Neutrophil (primary cell): ENCODE measurements at regions not wholly inside any gene's neighbourhood (a gene's known extent, or its start where the extent isn't known, plus 50 kb on each side); places are given as distances from the start of the nearest gene placed in this dataset.

Experiments
- H3K27ac ChIP-seq: fragments of 200-600 bp; sonication (generic); 2 replicates; pipeline ENCODE4 v1.5.1; 2016; ENCODE audit warnings: mild to moderate bottlenecking, moderate library complexity
- H3K27me3 ChIP-seq: fragments of 200-600 bp; sonication (generic); 2 replicates; pipeline ENCODE4 v1.6.0; 2016; ENCODE audit warnings: mild to moderate bottlenecking
- H3K36me3 ChIP-seq: fragments of 200-600 bp; sonication (generic); 2 replicates; pipeline ENCODE4 v1.5.1; 2017
- H3K4me1 ChIP-seq, 2 experiments: fragments of 200-600 bp in 1 of 2; sonication (generic) in 1 of 2; 1 replicate in 1 of 2; 2 replicates in 1 of 2; pipeline versions ENCODE4 v1.5.1 to v1.6.1; 2013 to 2016; ENCODE audit warnings: low read depth in 1 of 2, low read length in 1 of 2, mild to moderate bottlenecking in 1 of 2, moderate library complexity in 1 of 2; ENCODE audit not compliant: control insufficient read depth in 1 of 2, insufficient read depth in 1 of 2
- H3K4me3 ChIP-seq, 2 experiments: fragments of 200-600 bp in 1 of 2; sonication (generic) in 1 of 2; 1 replicate in 1 of 2; 2 replicates in 1 of 2; pipeline ENCODE4 v1.5.1; 2013 to 2016; ENCODE audit warnings: low read depth in 1 of 2, low read length in 1 of 2, mild to moderate bottlenecking in 1 of 2, moderate library complexity in 1 of 2
- H3K9me3 ChIP-seq: fragments of 200-600 bp; sonication (generic); 2 replicates; pipeline ENCODE4 v1.5.1; 2016
- TF ChIP-seq, protein P1 (sequence below): fragments of 200-600 bp; sonication (generic); IDR thresholded peaks from 2 replicates; pipeline ENCODE4 v1.5.1; 2016; ENCODE audit warnings: antibody characterized with exemption

DNA sequence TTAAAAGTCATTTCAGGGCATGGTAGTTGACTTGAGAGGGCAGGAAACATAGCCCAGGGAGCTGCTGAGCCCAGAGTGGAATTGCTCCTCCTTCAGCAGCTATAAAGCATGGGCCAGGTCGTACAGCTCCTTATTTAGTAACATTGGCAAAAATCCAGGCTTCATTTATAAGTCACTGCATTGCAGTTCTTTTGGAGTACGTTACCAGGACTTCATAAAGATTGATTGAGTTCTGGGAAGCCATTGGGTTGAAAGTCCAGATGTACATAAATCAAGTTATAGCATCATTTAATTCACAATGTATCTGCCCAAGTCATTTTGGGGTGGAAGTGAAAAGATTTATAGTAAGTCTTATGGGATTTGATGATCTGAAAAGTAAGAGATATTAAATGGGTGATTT is 53.0 kb upstream of the ANKEF1 start:
- TF ChIP-seq, protein P1, sequence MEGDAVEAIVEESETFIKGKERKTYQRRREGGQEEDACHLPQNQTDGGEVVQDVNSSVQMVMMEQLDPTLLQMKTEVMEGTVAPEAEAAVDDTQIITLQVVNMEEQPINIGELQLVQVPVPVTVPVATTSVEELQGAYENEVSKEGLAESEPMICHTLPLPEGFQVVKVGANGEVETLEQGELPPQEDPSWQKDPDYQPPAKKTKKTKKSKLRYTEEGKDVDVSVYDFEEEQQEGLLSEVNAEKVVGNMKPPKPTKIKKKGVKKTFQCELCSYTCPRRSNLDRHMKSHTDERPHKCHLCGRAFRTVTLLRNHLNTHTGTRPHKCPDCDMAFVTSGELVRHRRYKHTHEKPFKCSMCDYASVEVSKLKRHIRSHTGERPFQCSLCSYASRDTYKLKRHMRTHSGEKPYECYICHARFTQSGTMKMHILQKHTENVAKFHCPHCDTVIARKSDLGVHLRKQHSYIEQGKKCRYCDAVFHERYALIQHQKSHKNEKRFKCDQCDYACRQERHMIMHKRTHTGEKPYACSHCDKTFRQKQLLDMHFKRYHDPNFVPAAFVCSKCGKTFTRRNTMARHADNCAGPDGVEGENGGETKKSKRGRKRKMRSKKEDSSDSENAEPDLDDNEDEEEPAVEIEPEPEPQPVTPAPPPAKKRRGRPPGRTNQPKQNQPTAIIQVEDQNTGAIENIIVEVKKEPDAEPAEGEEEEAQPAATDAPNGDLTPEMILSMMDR = no peak
- no peak overlapping the region for H3K27ac ChIP-seq
- no peaks in the 10 kb centered on the region for H3K36me3 ChIP-seq
- H3K9me3 ChIP-seq = no peaks in the 10 kb centered on the region
- peaks cover 8% of the 10 kb centered on the region for H3K27me3 ChIP-seq
- no peak overlapping the region for H3K4me3 ChIP-seq
- H3K4me1 ChIP-seq = peaks cover 6 to 10% of the 10 kb centered on the region in 2 experiments

DNA sequence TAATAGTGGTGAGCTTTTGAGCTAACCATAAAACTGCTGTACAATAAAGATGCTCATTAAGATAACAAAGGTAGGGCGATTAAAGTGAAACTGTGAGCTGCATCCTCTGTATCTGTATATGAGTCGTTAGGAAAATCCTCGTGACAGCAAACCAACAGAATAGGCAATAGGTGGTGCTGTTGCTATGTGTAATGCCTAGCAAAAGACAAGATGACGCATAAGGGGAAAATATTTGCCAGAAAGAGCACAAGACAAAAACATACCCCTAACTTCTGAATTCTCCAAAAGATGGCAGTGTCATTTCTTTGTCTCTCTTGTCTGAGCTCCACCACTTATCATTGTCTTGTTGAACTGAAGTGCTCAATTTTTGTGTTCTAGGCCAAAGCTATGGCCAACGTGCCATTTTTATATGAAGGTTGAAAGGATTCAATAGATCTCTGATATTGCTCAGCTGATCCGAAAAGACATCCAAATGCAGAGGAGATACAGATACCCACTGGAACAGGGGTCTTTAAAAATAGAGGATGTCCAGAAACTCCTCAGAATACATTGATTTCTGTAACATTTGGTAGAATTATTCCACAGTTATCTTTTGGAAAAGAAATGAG is 56.3 kb upstream of the ANKEF1 start:
- Histone ChIP-seq H3K27ac (no peak overlapping the region), H3K4me3 (no peak overlapping the region), H3K27me3 (peaks cover 14% of the 10 kb centered on the region), H3K9me3 (no peaks in the 10 kb centered on the region), H3K4me1 (no peaks in the 10 kb centered on the region), H3K36me3 (no peaks in the 10 kb centered on the region)
- TF ChIP-seq, protein P1 = no peak

DNA sequence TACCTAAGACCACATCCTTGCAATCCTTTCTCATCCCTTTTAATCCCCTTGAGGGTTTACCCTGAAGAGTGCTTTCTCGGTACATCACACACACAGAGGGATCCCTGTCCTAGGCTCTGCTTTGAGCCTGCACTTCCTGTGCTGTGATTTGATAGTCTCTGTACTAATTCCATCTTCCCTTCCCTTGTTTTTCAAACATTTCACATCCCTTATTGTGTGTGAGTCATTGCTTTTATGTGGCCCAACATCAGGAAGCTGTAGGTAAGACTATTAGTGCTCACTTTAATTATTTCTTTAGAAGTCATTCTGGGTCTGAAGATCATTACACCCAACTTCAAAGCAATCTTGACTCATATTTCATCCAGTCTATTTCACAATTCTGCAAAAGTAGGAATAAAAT is 57.2 kb upstream of the ANKEF1 start:
- H3K27me3 ChIP-seq = peaks cover 14% of the 10 kb centered on the region
- H3K9me3 ChIP-seq = no peaks in the 10 kb centered on the region
- TF ChIP-seq, protein P1 = no peak
- no peak overlapping the region for H3K27ac ChIP-seq
- H3K4me3 ChIP-seq = no peak overlapping the region
- H3K36me3 ChIP-seq = no peaks in the 10 kb centered on the region
- no peaks in the 10 kb centered on the region for H3K4me1 ChIP-seq

DNA sequence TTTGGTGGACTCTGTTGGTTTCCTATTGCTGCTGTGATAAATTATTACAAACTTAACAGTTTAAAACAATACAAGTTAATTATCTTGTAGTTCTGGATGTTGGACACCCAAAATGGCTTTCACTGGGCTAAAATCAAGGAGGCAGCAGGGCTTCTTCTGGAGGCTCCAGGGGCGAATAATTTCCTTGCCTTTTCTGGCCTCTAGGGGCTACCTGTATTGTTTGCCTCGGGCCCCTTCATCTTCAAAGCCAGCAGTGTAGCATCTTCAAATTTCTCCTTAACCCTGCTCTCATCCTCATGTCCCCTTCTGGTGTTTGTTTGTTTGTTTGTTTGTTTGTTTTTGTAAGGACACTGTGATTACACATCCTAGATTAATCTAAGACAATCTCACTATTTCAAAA is 60.5 kb upstream of the ANKEF1 start:
- Histone ChIP-seq H3K4me1 (no peaks in the 10 kb centered on the region), H3K9me3 (no peaks in the 10 kb centered on the region), H3K27ac (no peak overlapping the region), H3K27me3 (peaks cover 14% of the 10 kb centered on the region), H3K36me3 (no peaks in the 10 kb centered on the region), H3K4me3 (no peak overlapping the region)
- TF ChIP-seq, protein P1 = no peak

DNA sequence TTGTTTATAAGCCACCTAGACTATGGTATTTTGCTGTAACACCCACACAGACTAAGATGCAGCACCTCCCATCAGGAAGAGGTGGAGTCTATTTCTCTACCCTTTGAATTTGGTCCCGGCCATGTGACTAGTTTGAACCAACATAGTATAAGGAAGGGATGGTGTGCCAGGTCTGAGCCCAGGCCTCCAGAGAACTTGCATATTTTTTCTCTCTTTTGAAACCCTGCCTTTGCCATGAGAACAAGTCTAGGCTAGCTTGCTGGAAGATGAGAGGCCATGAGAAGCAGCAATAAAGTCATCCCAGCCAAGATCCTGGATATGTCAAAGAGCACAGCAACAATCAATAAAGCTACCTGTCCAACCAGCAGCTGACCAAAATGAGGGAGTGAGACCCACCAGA is 63.0 kb upstream of the ANKEF1 start:
- TF ChIP-seq, protein P1 = no peak
- H3K4me3 ChIP-seq = no peak overlapping the region
- H3K36me3 ChIP-seq = no peaks in the 10 kb centered on the region
- H3K27ac ChIP-seq = no peak overlapping the region
- peaks cover 17% of the 10 kb centered on the region for H3K27me3 ChIP-seq
- no peaks in the 10 kb centered on the region for H3K9me3 ChIP-seq
- H3K4me1 ChIP-seq = no peaks in the 10 kb centered on the region

DNA sequence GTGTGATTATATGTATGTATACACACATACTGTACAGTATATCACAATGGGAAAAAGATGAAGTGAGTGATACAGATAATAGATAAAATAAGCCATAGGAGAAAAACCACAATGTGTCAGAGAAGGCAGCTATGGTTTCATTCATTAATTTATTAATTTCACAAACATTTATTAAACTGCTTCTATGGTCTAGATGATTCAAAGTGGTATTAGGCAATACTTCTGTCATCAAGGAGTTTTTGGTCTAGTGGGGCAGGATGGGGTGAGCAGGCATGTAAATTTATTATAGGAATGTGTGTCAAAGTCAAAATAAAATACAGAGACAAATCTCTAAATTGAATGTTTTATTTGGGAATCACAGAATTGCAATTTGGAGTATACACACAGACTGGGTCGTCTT is 65.2 kb upstream of the ANKEF1 start:
- peaks cover 11% of the 10 kb centered on the region for H3K27me3 ChIP-seq
- H3K36me3 ChIP-seq = no peaks in the 10 kb centered on the region
- no peak overlapping the region for H3K27ac ChIP-seq
- no peak overlapping the region for H3K4me3 ChIP-seq
- no peaks in the 10 kb centered on the region for H3K4me1 ChIP-seq
- TF ChIP-seq, protein P1 = no peak
- H3K9me3 ChIP-seq = no peaks in the 10 kb centered on the region
